Caco-2 (cell line): ENCODE measurements at regions not wholly inside any gene's neighbourhood (a gene's known extent, or its start where the extent isn't known, plus 50 kb on each side); places are given as distances from the start of the nearest gene placed in this dataset.

Source experiments
- BruUV-seq: library from RNA; stranded (reverse); fragments of 400-500 nt; replicated peaks from 2 replicates; lab custom pipeline; 2021; lab: Mats Ljungman, UMichigan
- CTCF ChIA-PET: fragments of 300-600 bp; sonication (Branson Sonifier 250); formaldehyde crosslinking; loops from one replicate; lab custom pipeline; 2022; ENCODE audit warnings: antibody characterized with exemption; lab: Charles Lee
- POLR2A ChIA-PET: fragments of 300-600 bp; sonication (Branson Sonifier 250); formaldehyde crosslinking; loops from one replicate; lab custom pipeline; 2022; ENCODE audit warnings: antibody characterized with exemption; lab: Charles Lee
- DNase-seq, 2 experiments: peaks; one replicate each; pipeline versions ENCODE4 v3.0.0 to v3.0.0-alpha.2; 2020 to 2022
- H3K27me3 ChIP-seq: replicated peaks from 2 replicates; pipeline ENCODE4 v1.6.0; 2011; ENCODE audit warnings: low read length; ENCODE audit not compliant: control insufficient read depth, insufficient read depth
- H3K36me3 ChIP-seq: 2 replicates; pipeline ENCODE4 v1.5.1; 2011; ENCODE audit warnings: low read length; ENCODE audit not compliant: control insufficient read depth, insufficient read depth
- H3K4me1 ChIP-seq: fragments of 250-450 bp; sonication (Bioruptor Pico); 2 replicates; pipeline ENCODE4 v1.5.1; 2020; ENCODE audit warnings: mild to moderate bottlenecking
- H3K4me3 ChIP-seq: 2 replicates; pipeline ENCODE4 v1.5.1; 2011; ENCODE audit warnings: low read depth, mild to moderate bottlenecking, control low read depth, low read length
- H3K9me3 ChIP-seq: fragments of 250-450 bp; sonication (Bioruptor Pico); 2 replicates; pipeline ENCODE4 v1.5.1; 2020; ENCODE audit warnings: mild to moderate bottlenecking, moderate library complexity
- H3K27ac Mint-ChIP-seq: one replicate; pipeline ENCODE4 v1.8.0; 2022; ENCODE audit warnings: mixed read lengths; ENCODE audit not compliant: unreplicated experiment
- H3K27me3 Mint-ChIP-seq: one replicate; pipeline ENCODE4 v1.8.0; 2022; ENCODE audit warnings: mixed read lengths; ENCODE audit not compliant: insufficient read depth, unreplicated experiment
- H3K36me3 Mint-ChIP-seq: one replicate; pipeline ENCODE4 v1.8.0; 2022; ENCODE audit warnings: mild to moderate bottlenecking, mixed read lengths; ENCODE audit not compliant: insufficient read depth, unreplicated experiment
- H3K4me1 Mint-ChIP-seq: one replicate; pipeline ENCODE4 v1.8.0; 2022; ENCODE audit warnings: low read depth, mixed read lengths; ENCODE audit not compliant: unreplicated experiment
- H3K4me3 Mint-ChIP-seq: one replicate; pipeline ENCODE4 v1.8.0; 2022; ENCODE audit warnings: mild to moderate bottlenecking, moderate library complexity, mixed read lengths; ENCODE audit not compliant: unreplicated experiment
- H3K9me3 Mint-ChIP-seq: one replicate; pipeline ENCODE4 v1.8.0; 2022; ENCODE audit warnings: mixed read lengths; ENCODE audit not compliant: unreplicated experiment
- intact Hi-C: fragments of 100-400 bp; cut with micrococcal nuclease; formaldehyde crosslinking; loops from one replicate; pipeline ENCODE4 v1.10.0; 2022; ENCODE audit not compliant: unreplicated experiment
- TF ChIP-seq, protein P1 (sequence below), 2 experiments: fragments of 200-600 bp in 1 of 2; IDR thresholded peaks; 1 replicate in 1 of 2; 2 replicates in 1 of 2; pipeline versions ENCODE4 v1.5.1 to v1.8.0; 2011 to 2022; ENCODE audit warnings: antibody characterized with exemption in 1 of 2, control low read depth in 1 of 2, inconsistent platforms in 1 of 2, low read depth in 1 of 2, low read length in 1 of 2, mild to moderate bottlenecking in 1 of 2, moderate library complexity in 1 of 2; ENCODE audit not compliant: insufficient read depth in 1 of 2, severe bottlenecking in 1 of 2, unreplicated experiment in 1 of 2

DNA sequence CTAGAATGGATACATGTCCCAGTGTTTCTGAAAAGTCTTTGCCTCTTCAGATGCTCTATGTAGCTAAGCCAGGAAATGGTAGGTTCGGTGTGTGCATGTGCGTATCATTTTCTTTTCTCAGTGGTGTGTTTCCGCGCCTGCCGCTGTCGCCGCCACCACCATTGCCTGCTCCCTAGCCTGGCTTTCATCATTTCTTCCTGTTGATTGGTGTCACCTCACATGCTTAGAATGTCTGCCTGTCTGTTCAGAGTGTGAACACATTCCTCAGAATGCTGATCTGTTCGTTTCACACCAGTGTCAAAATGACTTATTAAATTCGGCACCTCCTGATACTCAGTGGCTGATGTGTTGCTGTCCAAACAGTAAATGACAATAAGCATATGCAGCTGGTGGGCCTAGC lies 255.2 kb upstream of the SPRED2 start:
- no peaks in the 10 kb centered on the region for H3K4me1 Mint-ChIP-seq
- Histone ChIP-seq H3K36me3 (no peaks in the 10 kb centered on the region), H3K27me3 (no peaks in the 10 kb centered on the region), H3K4me1 (no peaks in the 10 kb centered on the region), H3K4me3 (no peak overlapping the region), H3K9me3 (no peaks in the 10 kb centered on the region)
- no peaks in the 10 kb centered on the region for H3K9me3 Mint-ChIP-seq
- CTCF ChIA-PET = interaction anchor here (1.6 kb wide), 1 partner anchor 23 kb away, joined by 6 read pairs; no protein-coding TSS in a partner anchor
- H3K4me3 Mint-ChIP-seq = no peak overlapping the region
- no peak overlapping the region for H3K27ac Mint-ChIP-seq
- TF ChIP-seq, protein P1, sequence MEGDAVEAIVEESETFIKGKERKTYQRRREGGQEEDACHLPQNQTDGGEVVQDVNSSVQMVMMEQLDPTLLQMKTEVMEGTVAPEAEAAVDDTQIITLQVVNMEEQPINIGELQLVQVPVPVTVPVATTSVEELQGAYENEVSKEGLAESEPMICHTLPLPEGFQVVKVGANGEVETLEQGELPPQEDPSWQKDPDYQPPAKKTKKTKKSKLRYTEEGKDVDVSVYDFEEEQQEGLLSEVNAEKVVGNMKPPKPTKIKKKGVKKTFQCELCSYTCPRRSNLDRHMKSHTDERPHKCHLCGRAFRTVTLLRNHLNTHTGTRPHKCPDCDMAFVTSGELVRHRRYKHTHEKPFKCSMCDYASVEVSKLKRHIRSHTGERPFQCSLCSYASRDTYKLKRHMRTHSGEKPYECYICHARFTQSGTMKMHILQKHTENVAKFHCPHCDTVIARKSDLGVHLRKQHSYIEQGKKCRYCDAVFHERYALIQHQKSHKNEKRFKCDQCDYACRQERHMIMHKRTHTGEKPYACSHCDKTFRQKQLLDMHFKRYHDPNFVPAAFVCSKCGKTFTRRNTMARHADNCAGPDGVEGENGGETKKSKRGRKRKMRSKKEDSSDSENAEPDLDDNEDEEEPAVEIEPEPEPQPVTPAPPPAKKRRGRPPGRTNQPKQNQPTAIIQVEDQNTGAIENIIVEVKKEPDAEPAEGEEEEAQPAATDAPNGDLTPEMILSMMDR (IDR thresholded peaks at IDR 0.05; ENCODE audit: insufficient read depth in 1 of 2, low read depth in 1 of 2, low read length in 1 of 2, severe bottlenecking in 1 of 2, unreplicated experiment in 1 of 2) = no peak
- no peak for DNase-seq
- BruUV-seq = no TSS peak
- POLR2A ChIA-PET = no interaction called here
- H3K27me3 Mint-ChIP-seq = peaks cover 14% of the 10 kb centered on the region
- no peaks in the 10 kb centered on the region for H3K36me3 Mint-ChIP-seq
- intact Hi-C loops = no loop called here

DNA sequence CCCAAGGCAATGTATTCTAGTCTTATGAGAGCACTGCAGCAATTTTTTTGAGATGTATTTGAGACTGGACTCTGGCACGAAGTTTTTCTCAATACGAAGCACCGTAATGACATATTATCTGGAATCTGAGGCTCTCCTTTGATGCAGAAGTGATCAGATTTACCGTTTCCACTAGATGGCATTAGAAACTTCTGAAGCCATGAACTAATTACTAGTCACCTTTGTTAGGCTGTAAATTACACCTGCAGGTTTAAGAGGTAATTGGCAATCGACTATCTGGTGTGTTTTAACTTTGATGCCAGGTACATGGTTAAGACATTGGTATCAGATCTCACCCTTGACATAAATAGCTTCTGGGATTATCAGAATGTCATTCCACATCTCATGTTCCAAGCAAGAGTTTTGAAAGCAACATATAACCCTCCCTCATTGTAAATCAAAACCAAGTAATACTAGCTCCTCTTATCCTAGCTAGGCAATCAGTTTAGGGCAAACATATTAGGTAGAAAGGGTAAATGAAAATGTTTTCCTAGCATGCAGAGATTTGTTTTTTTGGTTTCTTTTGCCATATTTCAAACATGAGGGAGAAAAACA lies 254.6 kb upstream of the SPRED2 start:
- CTCF ChIA-PET = interaction anchor here (1.6 kb wide), 1 partner anchor 24 kb away, joined by 6 read pairs; no protein-coding TSS in a partner anchor
- no peaks in the 10 kb centered on the region for H3K4me1 ChIP-seq
- Mint-ChIP-seq H3K4me3 (no peak overlapping the region), H3K4me1 (no peaks in the 10 kb centered on the region), H3K27ac (no peak overlapping the region), H3K27me3 (peaks cover 14% of the 10 kb centered on the region), H3K36me3 (no peaks in the 10 kb centered on the region), H3K9me3 (no peaks in the 10 kb centered on the region)
- no peaks in the 10 kb centered on the region for H3K27me3 ChIP-seq
- intact Hi-C loops = no loop called here
- no TSS peak for BruUV-seq
- no peaks in the 10 kb centered on the region for H3K36me3 ChIP-seq
- H3K9me3 ChIP-seq = no peaks in the 10 kb centered on the region
- H3K4me3 ChIP-seq = no peak overlapping the region
- DNase-seq = no peak
- POLR2A ChIA-PET = no interaction called here
- TF ChIP-seq, protein P1 (IDR thresholded peaks at IDR 0.05; ENCODE audit: insufficient read depth in 1 of 2, low read depth in 1 of 2, low read length in 1 of 2, severe bottlenecking in 1 of 2, unreplicated experiment in 1 of 2) = no peak

DNA sequence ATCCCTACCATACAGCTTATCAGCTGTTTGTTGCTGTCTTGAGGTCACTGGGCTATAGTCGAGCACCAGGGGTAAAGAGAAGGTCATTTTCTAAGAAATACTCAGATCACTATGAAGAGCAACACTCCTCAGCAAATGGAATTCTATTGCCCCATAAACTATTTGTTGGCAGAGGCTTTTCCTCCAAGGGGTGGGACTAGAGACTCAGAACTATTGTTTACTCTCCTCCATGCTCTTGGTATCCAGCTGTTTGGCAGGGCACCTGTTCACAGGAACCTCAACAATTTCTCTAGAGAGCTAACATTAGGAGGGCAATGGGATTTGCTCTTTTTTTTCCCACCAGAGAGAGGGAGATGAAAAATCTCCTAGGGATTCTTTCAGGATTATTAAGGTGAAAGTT lies 249.1 kb upstream of the SPRED2 start:
- H3K27me3 ChIP-seq = no peaks in the 10 kb centered on the region
- DNase-seq = no peak
- intact Hi-C loops = no loop called here
- ChIA-PET POLR2A (no interaction called here), CTCF (no interaction called here)
- BruUV-seq = no TSS peak
- no peak overlapping the region for H3K27ac Mint-ChIP-seq
- TF ChIP-seq, protein P1 (IDR thresholded peaks at IDR 0.05; ENCODE audit: insufficient read depth in 1 of 2, low read depth in 1 of 2, low read length in 1 of 2, severe bottlenecking in 1 of 2, unreplicated experiment in 1 of 2) = no peak
- H3K27me3 Mint-ChIP-seq = peaks cover 16% of the 10 kb centered on the region
- no peaks in the 10 kb centered on the region for H3K9me3 Mint-ChIP-seq
- H3K4me3 ChIP-seq = no peak overlapping the region
- no peaks in the 10 kb centered on the region for H3K36me3 Mint-ChIP-seq
- no peaks in the 10 kb centered on the region for H3K4me1 ChIP-seq
- H3K4me3 Mint-ChIP-seq = no peak overlapping the region
- no peaks in the 10 kb centered on the region for H3K9me3 ChIP-seq
- H3K4me1 Mint-ChIP-seq = peaks cover 6% of the 10 kb centered on the region
- H3K36me3 ChIP-seq = no peaks in the 10 kb centered on the region
